PC-9 (cell line): ENCODE measurements at regions not wholly inside any gene's neighbourhood (a gene's known extent, or its start where the extent isn't known, plus 50 kb on each side); places are given as distances from the start of the nearest gene placed in this dataset.

Experiments
- BruUV-seq: library from RNA; stranded (reverse); fragments of 400-500 nt; replicated peaks from 2 replicates; lab custom pipeline; 2021; lab: Mats Ljungman, UMichigan
- CTCF ChIA-PET: fragments of 300-600 bp; sonication (Branson Sonifier 250); formaldehyde crosslinking; loops from one replicate; lab custom pipeline; 2022; ENCODE audit warnings: antibody characterized with exemption; lab: Charles Lee
- POLR2A ChIA-PET: fragments of 300-600 bp; sonication (Branson Sonifier 250); formaldehyde crosslinking; loops from one replicate; lab custom pipeline; 2022; ENCODE audit warnings: antibody characterized with exemption; ENCODE audit not compliant: unreplicated experiment; lab: Charles Lee
- DNase-seq, 2 experiments: peaks; one replicate each; pipeline versions ENCODE4 v3.0.0 to v3.0.0-alpha.2; 2015 to 2022; ENCODE audit warnings: mixed read lengths in 1 of 2
- H2AFZ ChIP-seq: fragments of 200-600 bp; sonication (generic); 2 replicates; pipeline ENCODE4 v1.8.1; 2017; ENCODE audit warnings: antibody characterized with exemption
- H3F3A ChIP-seq: fragments of 200-600 bp; sonication (generic); 2 replicates; pipeline ENCODE4 v1.8.1; 2017; ENCODE audit warnings: antibody characterized with exemption, mild to moderate bottlenecking, low read depth; ENCODE audit not compliant: insufficient read depth
- H3K27ac ChIP-seq: fragments of 200-600 bp; sonication (generic); 2 replicates; pipeline ENCODE4 v1.6.1; 2016; ENCODE audit warnings: mixed run types
- H3K27me3 ChIP-seq: fragments of 200-600 bp; sonication (generic); 2 replicates; pipeline ENCODE4 v1.6.1; 2016; ENCODE audit warnings: low read depth, mixed run types; ENCODE audit not compliant: insufficient read depth
- H3K36me3 ChIP-seq: fragments of 200-600 bp; sonication (generic); 2 replicates; pipeline ENCODE4 v1.6.1; 2016; ENCODE audit warnings: low read depth, mixed run types
- H3K4me1 ChIP-seq: fragments of 200-600 bp; sonication (generic); replicated peaks from 2 replicates; pipeline ENCODE4 v1.6.1; 2016; ENCODE audit warnings: mixed run types; ENCODE audit not compliant: insufficient read depth
- H3K4me2 ChIP-seq: fragments of 200-600 bp; sonication (generic); 2 replicates; pipeline ENCODE4 v1.6.1; 2017; ENCODE audit warnings: mixed run types
- H3K4me3 ChIP-seq: fragments of 200-600 bp; sonication (generic); 2 replicates; pipeline ENCODE4 v1.6.1; 2016; ENCODE audit warnings: mixed run types
- H3K79me2 ChIP-seq: fragments of 200-600 bp; sonication (generic); 2 replicates; pipeline ENCODE4 v1.6.1; 2017; ENCODE audit warnings: low read depth, mixed run types
- H3K9me2 ChIP-seq: fragments of 200-600 bp; sonication (generic); 2 replicates; pipeline ENCODE4 v1.8.1; 2017; ENCODE audit warnings: mild to moderate bottlenecking; ENCODE audit not compliant: insufficient read depth
- H3K9me3 ChIP-seq: fragments of 200-600 bp; sonication (generic); 2 replicates; pipeline ENCODE4 v1.8.1; 2016; ENCODE audit warnings: low read depth; ENCODE audit not compliant: insufficient read depth
- H4K20me1 ChIP-seq: fragments of 200-600 bp; sonication (generic); 2 replicates; pipeline ENCODE4 v1.8.1; 2017; ENCODE audit not compliant: insufficient read depth
- CTCF ChIP-seq: fragments of 200-600 bp; sonication (generic); conservative IDR thresholded peaks from 2 replicates; pipeline ENCODE4 v1.6.1; 2017; ENCODE audit warnings: mixed run types, antibody characterized with exemption, mild to moderate bottlenecking, moderate library complexity
- EZH2 ChIP-seq: fragments of 200-600 bp; sonication (generic); IDR thresholded peaks from 2 replicates; pipeline ENCODE4 v1.8.0; 2017; ENCODE audit warnings: antibody characterized with exemption, low read depth
- intact Hi-C: fragments of 100-400 bp; cut with micrococcal nuclease; formaldehyde crosslinking; loops from one replicate; pipeline ENCODE4 v1.10.0; 2022; ENCODE audit not compliant: unreplicated experiment

DNA sequence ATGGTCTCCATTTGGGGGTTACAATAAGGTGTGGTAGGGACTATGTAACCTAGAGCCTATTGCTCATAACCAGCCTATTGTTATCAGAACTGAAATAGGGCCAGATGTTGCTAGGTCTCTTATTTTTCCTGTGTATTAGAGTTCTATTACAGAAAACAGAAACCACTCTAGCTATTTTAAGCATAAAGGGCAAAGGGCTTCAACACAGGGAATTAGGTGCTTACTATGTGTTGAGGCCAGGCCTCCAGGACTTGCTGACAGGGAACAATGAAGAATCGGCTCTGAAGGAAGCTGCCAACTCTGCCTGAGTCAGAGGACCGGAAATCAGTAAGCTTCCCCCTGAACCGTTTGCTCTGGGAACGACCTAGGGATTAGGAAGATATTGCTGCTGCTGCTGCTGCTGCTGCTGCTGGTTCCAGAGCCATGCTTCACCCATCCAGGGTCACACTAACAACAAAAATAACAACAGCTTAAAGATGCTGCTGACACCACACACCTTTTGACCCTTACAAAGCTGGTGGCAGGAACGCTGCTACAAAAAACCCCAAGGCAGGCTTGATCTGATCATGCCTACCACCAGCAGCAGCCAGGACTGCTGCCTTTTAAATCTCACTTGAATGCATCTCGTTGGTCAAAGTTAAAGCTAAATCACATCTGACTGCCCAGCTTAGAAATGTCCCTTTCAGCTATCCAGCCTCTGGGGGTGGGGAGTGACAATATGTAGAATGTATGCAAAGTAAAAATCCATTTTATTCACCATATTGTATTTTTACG is 276.9 kb upstream of the IL12A start:
- H3K4me2 ChIP-seq = no peak overlapping the region
- no peaks in the 10 kb centered on the region for H3K79me2 ChIP-seq
- H4K20me1 ChIP-seq = no peaks in the 10 kb centered on the region
- H3F3A ChIP-seq = no peaks in the 10 kb centered on the region
- H3K4me1 ChIP-seq = no peaks in the 10 kb centered on the region
- DNase-seq = peak in 1 of 2 experiments; percentile 15
- no peaks in the 10 kb centered on the region for H3K9me2 ChIP-seq
- H3K27me3 ChIP-seq = no peaks in the 10 kb centered on the region
- H3K27ac ChIP-seq = no peak overlapping the region
- no peaks in the 10 kb centered on the region for H3K36me3 ChIP-seq
- POLR2A ChIA-PET = no interaction called here
- intact Hi-C loops = no loop called here
- no TSS peak for BruUV-seq
- no peak overlapping the region for H2AFZ ChIP-seq
- H3K9me3 ChIP-seq = no peaks in the 10 kb centered on the region
- CTCF ChIA-PET = no interaction called here
- no peak overlapping the region for H3K4me3 ChIP-seq
- no peak for TF ChIP-seq CTCF
- TF ChIP-seq EZH2 = no peak

GRCh38 chr3:159721324-159721723 is 267.3 kb upstream of the IL12A start:
- no peaks in the 10 kb centered on the region for H3K9me3 ChIP-seq
- no peak overlapping the region for H3K27ac ChIP-seq
- H3K4me2 ChIP-seq = no peak overlapping the region
- TF ChIP-seq CTCF = no peak
- ChIA-PET POLR2A (no interaction called here), CTCF (no interaction called here)
- no TSS peak for BruUV-seq
- no peaks in the 10 kb centered on the region for H3K79me2 ChIP-seq
- DNase-seq = no peak
- intact Hi-C loops = no loop called here
- H3K4me1 ChIP-seq = peaks cover 7% of the 10 kb centered on the region
- H3K4me3 ChIP-seq = no peak overlapping the region
- H3F3A ChIP-seq = peaks cover 5% of the 10 kb centered on the region; the same call in 1 of the 2 replicates
- no peak overlapping the region for H2AFZ ChIP-seq
- H3K36me3 ChIP-seq = no peaks in the 10 kb centered on the region
- H4K20me1 ChIP-seq = no peaks in the 10 kb centered on the region
- no peaks in the 10 kb centered on the region; the same call in 1 of the 2 replicates for H3K27me3 ChIP-seq
- H3K9me2 ChIP-seq = no peaks in the 10 kb centered on the region

DNA sequence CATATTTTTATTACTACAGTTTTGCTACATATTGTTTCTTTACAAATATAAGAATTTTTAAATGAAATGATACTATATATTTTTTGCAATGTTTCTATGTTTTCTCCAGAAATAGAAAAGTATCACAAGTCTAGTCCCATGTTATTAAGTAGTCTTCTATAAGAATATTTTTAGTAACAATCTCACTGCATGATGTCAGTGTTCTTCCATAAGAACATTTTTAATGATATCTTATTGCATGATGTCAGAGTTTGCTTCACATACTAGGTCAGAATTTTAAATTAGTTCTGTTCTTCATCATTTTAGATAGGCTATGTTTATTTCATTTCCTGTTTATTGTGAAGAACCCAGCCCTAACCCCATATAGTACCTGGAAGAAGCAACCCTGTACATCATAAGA is 265.3 kb upstream of the IL12A start:
- Histone ChIP-seq H3K79me2 (no peaks in the 10 kb centered on the region), H4K20me1 (no peaks in the 10 kb centered on the region), H3K27ac (no peak overlapping the region), H3K4me3 (no peak overlapping the region), H3F3A (peaks cover 5% of the 10 kb centered on the region; the same call in 1 of the 2 replicates), H2AFZ (no peak overlapping the region), H3K36me3 (no peaks in the 10 kb centered on the region), H3K4me2 (no peak overlapping the region), H3K27me3 (no peaks in the 10 kb centered on the region; the same call in 1 of the 2 replicates), H3K4me1 (peaks cover 16% of the 10 kb centered on the region), H3K9me3 (no peaks in the 10 kb centered on the region), H3K9me2 (no peaks in the 10 kb centered on the region)
- no TSS peak for BruUV-seq
- CTCF ChIA-PET = interaction anchor here (0.6 to 0.7 kb wide), 3 partner anchors 9 to 151 kb away, joined by 3 to 7 read pairs (median 5); no protein-coding TSS in a partner anchor
- no peak for DNase-seq
- POLR2A ChIA-PET = no interaction called here
- intact Hi-C loops = no loop called here
- TF ChIP-seq CTCF (no peak), EZH2 (no peak)
